HG02623 (cell line): ENCODE measurements at regions not wholly inside any gene's neighbourhood (a gene's known extent, or its start where the extent isn't known, plus 50 kb on each side); places are given as distances from the start of the nearest gene placed in this dataset.
"Not testable (repeated sequence)": the region's sequence is repeated elsewhere in the genome, so short reads cannot be mapped to it uniquely, and the experiment has no call there.

ENCODE experiments used
- ATAC-seq: cut with Tn5 transposase; IDR thresholded peaks from one replicate; pipeline ENCODE4 v1.9.1; 2021; ENCODE audit warnings: moderate library complexity; ENCODE audit not compliant: unreplicated experiment

- no peak for ATAC-seq
These were observed 644.3 kb downstream of the NR2F2 start for GRCh38 chr15:96974761-96975160.

GRCh38 chr15:96977886-96978285, 647.4 kb downstream of the NR2F2 start:
- no peak for ATAC-seq

GRCh38 chr15:96978937-96979473, 648.5 kb downstream of the NR2F2 start:
- ATAC-seq, result no peak

GRCh38 chr15:96984121-96984671, 653.7 kb downstream of the NR2F2 start:
- not testable (repeated sequence) for ATAC-seq

DNA sequence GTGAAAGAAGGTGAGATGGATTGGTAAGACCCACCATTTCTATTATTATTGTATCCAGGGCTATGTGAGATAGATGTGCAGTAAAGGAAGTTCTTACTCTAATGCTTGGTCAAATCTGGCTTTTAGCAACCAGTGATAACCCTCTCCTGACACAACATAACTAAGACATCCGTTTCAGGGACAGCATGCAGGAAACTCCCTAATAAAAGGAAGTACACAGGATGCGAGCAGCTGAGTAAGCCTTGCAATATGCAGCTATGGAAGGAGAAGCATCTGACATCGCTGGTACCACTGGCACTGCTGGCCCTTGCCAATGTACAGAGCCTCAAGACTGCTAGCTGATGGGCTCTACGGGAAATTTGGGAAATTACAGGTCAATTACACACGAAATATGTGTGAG, 662.3 kb downstream of the NR2F2 start:
- no peak for ATAC-seq

- ATAC-seq, result no peak
These were observed 667.0 kb downstream of the NR2F2 start for GRCh38 chr15:96997538-96997937.

- no peak for ATAC-seq
These were observed 678.5 kb downstream of the NR2F2 start for GRCh38 chr15:97009031-97009431.

- ATAC-seq, result no peak
These were observed 682.5 kb downstream of the NR2F2 start for GRCh38 chr15:97012986-97013385.

DNA sequence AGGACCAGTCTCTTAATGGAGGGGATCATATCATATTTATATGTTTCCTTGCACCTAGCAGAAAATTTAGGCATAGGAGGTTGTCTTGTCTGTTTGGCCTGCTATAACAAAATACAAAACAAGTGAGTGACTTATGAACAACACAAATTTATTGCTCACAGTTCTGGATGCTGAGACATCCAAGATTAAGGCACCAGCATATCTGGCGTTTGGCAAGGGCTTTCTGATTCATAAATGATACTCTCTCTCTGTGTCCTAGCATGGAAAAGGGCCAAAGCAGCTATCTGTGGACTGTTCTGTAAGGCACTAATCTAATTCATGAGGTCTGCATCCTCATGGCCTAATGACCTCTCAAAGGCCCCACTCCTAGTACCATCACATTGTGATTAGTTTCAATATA, 683.0 kb downstream of the NR2F2 start:
- no peak for ATAC-seq

DNA sequence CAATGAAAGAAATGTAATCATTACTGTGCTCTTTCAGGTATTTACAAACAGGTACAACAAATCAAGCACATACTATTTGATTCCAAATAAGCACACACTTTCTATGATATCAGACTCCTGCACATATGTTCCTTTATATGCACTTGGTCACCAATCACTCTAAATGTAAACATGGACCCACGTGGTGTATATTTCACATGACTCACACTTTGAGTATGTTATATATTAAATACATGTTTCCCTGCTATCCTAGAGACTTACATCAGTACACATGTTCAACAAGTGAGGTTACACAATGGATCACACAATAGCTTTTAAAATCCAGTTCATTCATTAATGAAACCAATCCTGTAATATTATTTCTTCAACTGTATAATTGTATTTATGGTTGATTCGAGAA, 683.5 kb downstream of the NR2F2 start:
- ATAC-seq, result no peak

- no peak for ATAC-seq
These were observed 693.0 kb downstream of the NR2F2 start for GRCh38 chr15:97023488-97023844.

- no peak for ATAC-seq
These were observed 696.3 kb downstream of the NR2F2 start for GRCh38 chr15:97026781-97027180.

GRCh38 chr15:97027772-97028171, 697.3 kb downstream of the NR2F2 start:
- no peak for ATAC-seq

DNA sequence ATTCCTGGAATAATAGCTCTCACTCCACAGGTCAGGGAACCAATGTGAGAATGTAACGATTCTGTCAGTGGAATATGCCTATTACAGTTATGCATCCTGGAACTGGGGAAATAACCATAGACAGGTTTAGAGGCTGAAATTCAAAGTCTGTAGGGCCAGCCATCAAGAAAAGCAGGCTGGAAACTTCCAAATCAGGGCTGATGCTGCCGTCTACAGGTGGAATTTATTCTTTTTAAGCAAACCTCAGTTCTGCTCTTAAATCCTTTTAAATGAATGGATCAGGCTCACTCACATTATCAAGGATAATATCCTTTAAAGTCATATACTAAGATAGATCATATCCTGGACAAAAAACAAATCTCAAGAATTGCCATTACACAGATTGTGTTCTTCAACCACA, 699.8 kb downstream of the NR2F2 start:
- no peak for ATAC-seq

- no peak for ATAC-seq
These were observed 705.8 kb downstream of the NR2F2 start for GRCh38 chr15:97036301-97036700.

DNA sequence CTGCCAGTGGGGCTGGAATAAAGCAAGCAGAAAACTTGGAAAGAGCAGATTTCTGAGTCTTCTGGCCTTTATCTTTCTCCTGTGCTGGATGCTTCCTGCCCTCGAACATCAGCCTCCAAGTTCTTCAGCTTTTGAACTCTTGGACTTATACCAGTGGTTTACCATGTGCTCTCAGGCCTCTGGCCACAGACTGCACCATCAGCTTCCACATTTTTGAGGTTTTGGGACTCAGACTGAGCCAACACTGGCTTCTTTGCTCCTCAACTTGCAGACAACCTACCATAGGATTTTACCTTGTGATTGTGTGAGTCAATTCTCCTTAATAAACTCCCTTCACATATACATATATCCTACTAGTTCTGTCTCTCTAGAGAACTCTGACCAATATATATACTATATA, 706.6 kb downstream of the NR2F2 start:
- no peak for ATAC-seq

- no peak for ATAC-seq
These were observed 715.3 kb downstream of the NR2F2 start for GRCh38 chr15:97045666-97046421.

GRCh38 chr15:97052513-97052912, 722.0 kb downstream of the NR2F2 start:
- ATAC-seq, result no peak

- ATAC-seq, result no peak
These were observed 723.1 kb downstream of the NR2F2 start for GRCh38 chr15:97053635-97054034.

DNA sequence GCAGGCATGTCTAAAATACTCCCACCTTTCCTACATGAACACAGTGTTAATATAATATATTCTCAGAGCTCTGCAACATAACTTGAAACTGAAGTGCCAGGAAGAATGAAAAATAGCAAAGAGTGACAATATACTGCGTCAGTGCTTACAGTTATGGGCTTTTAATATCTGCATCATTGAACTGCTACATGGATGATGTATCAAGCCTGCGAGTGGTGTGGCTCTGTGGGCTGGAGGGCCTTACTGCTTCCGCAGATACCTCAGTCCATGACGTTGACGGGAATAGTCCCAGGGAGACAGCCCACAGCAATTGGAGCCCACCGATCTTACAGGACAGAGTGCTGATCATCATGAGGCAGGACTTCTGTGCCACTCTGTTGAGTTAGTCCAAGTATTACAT, 727.0 kb downstream of the NR2F2 start:
- ATAC-seq, result no peak

- ATAC-seq, result no peak
These were observed 728.8 kb downstream of the NR2F2 start for GRCh38 chr15:97059281-97059680.

- no peak for ATAC-seq
These were observed 730.9 kb downstream of the NR2F2 start for GRCh38 chr15:97061392-97061791.

DNA sequence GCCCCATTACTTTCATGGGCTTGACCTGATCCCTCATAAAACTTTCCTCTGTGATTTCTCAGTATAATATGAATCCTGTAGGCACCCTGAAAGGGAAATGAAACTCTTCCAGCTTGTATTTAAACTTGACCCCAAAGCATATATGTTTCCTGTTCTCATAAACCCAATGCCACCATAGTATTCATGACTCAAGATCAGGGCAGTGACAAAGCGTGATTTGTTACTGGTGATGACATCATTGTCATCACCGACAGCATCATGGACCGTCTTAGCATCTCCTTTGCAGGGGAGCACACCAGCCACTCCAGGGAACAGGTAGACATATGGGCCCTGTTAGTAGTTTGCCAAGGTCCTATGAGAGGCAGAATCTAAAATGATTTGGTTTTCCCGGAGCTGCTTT, 741.2 kb downstream of the NR2F2 start:
- ATAC-seq, result no peak
